ENCODE measurements at regions not wholly inside any gene's neighbourhood (a gene's known extent, or its start where the extent isn't known, plus 50 kb on each side); places are given as distances from the start of the nearest gene placed in this dataset.

- Histone ChIP-seq H3K23ac (ENCODE audit: low read length in 2 of 2) (no peak overlapping the region), H3K36me3 (ENCODE audit: control insufficient read depth in 1 of 2, insufficient read depth in 2 of 2, low read depth in 1 of 2, low read length in 2 of 2) (no peaks in the 10 kb centered on the region), H3K4me1 (ENCODE audit: control insufficient read depth, insufficient read depth, low read depth, low read length) (no peaks in the 10 kb centered on the region), H2BK15ac (ENCODE audit: low read depth, poor library complexity, severe bottlenecking) (no peak overlapping the region), H2AFZ (ENCODE audit: low read depth, low read length) (no peak overlapping the region), H3K79me1 (replicated peaks; ENCODE audit: low read length, poor library complexity, severe bottlenecking) (no peaks in the 10 kb centered on the region), H2BK5ac (ENCODE audit: low read depth, low read length, poor library complexity, severe bottlenecking) (no peak overlapping the region), H3K9me3 (ENCODE audit: control insufficient read depth, low read length) (peaks cover 3% of the 10 kb centered on the region), H3K9ac (ENCODE audit: low read length) (no peak overlapping the region), H3K4ac (ENCODE audit: low read depth in 1 of 2, low read length in 2 of 2) (no peak overlapping the region), H3K27ac (ENCODE audit: low read length, poor library complexity, severe bottlenecking) (no peak overlapping the region), H2BK120ac (ENCODE audit: low read depth, low read length) (no peak overlapping the region), H4K91ac (ENCODE audit: low read length) (no peak overlapping the region), H4K8ac (ENCODE audit: low read length) (no peak overlapping the region), H3K14ac (ENCODE audit: low read length in 2 of 2) (no peak overlapping the region), H3K4me3 (ENCODE audit: insufficient read depth in 1 of 2, low read depth in 1 of 2, low read length in 2 of 2) (no peak overlapping the region), H3K27me3 (ENCODE audit: control insufficient read depth in 1 of 2, insufficient read depth in 1 of 2, low read length in 2 of 2) (no peaks in the 10 kb centered on the region), H3K4me2 (ENCODE audit: low read length, poor library complexity, severe bottlenecking) (no peak overlapping the region), H3K18ac (ENCODE audit: low read depth in 1 of 2, low read length in 2 of 2) (no peak overlapping the region), H2AK5ac (ENCODE audit: low read length, severe bottlenecking) (no peak overlapping the region), H2BK12ac (ENCODE audit: low read length in 2 of 2) (no peak overlapping the region)
- WGBS: no CpG with 5 or more reads among the region's 1 CpG
- no peak for DNase-seq
Observed at GRCh38 chr3:82475306-82475705, 713.9 kb upstream of the GBE1 start.

- Histone ChIP-seq H3K36me3 (ENCODE audit: control insufficient read depth in 1 of 2, insufficient read depth in 2 of 2, low read depth in 1 of 2, low read length in 2 of 2) (no peaks in the 10 kb centered on the region), H3K23ac (ENCODE audit: low read length in 2 of 2) (no peak overlapping the region), H2BK15ac (ENCODE audit: low read depth, poor library complexity, severe bottlenecking) (no peak overlapping the region), H2AK5ac (ENCODE audit: low read length, severe bottlenecking) (no peak overlapping the region), H3K27ac (ENCODE audit: low read length, poor library complexity, severe bottlenecking) (no peak overlapping the region), H2BK120ac (ENCODE audit: low read depth, low read length) (no peak overlapping the region), H3K9ac (ENCODE audit: low read length) (no peak overlapping the region), H3K18ac (ENCODE audit: low read depth in 1 of 2, low read length in 2 of 2) (no peak overlapping the region), H2BK5ac (ENCODE audit: low read depth, low read length, poor library complexity, severe bottlenecking) (no peak overlapping the region), H3K27me3 (ENCODE audit: control insufficient read depth in 1 of 2, insufficient read depth in 1 of 2, low read length in 2 of 2) (no peaks in the 10 kb centered on the region), H3K4ac (ENCODE audit: low read depth in 1 of 2, low read length in 2 of 2) (no peak overlapping the region), H3K9me3 (ENCODE audit: control insufficient read depth, low read length) (peaks cover 3% of the 10 kb centered on the region), H3K4me3 (ENCODE audit: insufficient read depth in 1 of 2, low read depth in 1 of 2, low read length in 2 of 2) (no peak overlapping the region), H4K8ac (ENCODE audit: low read length) (no peak overlapping the region), H2BK12ac (ENCODE audit: low read length in 2 of 2) (no peak overlapping the region), H4K91ac (ENCODE audit: low read length) (no peak overlapping the region), H3K4me2 (ENCODE audit: low read length, poor library complexity, severe bottlenecking) (no peak overlapping the region), H3K4me1 (ENCODE audit: control insufficient read depth, insufficient read depth, low read depth, low read length) (no peaks in the 10 kb centered on the region), H3K14ac (ENCODE audit: low read length in 2 of 2) (no peak overlapping the region), H2AFZ (ENCODE audit: low read depth, low read length) (no peak overlapping the region), H3K79me1 (replicated peaks; ENCODE audit: low read length, poor library complexity, severe bottlenecking) (no peaks in the 10 kb centered on the region)
- DNase-seq: no peak
Observed at GRCh38 chr3:82474711-82475110, 713.3 kb upstream of the GBE1 start.

GRCh38 chr3:82473864-82474541 lies 712.6 kb upstream of the GBE1 start:
- Histone ChIP-seq H2BK15ac (ENCODE audit: low read depth, poor library complexity, severe bottlenecking) (no peak overlapping the region), H2BK5ac (ENCODE audit: low read depth, low read length, poor library complexity, severe bottlenecking) (no peak overlapping the region), H3K36me3 (ENCODE audit: control insufficient read depth in 1 of 2, insufficient read depth in 2 of 2, low read depth in 1 of 2, low read length in 2 of 2) (no peaks in the 10 kb centered on the region), H2AK5ac (ENCODE audit: low read length, severe bottlenecking) (no peak overlapping the region), H3K4me1 (ENCODE audit: control insufficient read depth, insufficient read depth, low read depth, low read length) (no peaks in the 10 kb centered on the region), H3K4ac (ENCODE audit: low read depth in 1 of 2, low read length in 2 of 2) (no peak overlapping the region), H3K14ac (ENCODE audit: low read length in 2 of 2) (no peak overlapping the region), H3K27ac (ENCODE audit: low read length, poor library complexity, severe bottlenecking) (no peak overlapping the region), H2BK120ac (ENCODE audit: low read depth, low read length) (no peak overlapping the region), H4K8ac (ENCODE audit: low read length) (no peak overlapping the region), H3K4me3 (ENCODE audit: insufficient read depth in 1 of 2, low read depth in 1 of 2, low read length in 2 of 2) (no peak overlapping the region), H4K91ac (ENCODE audit: low read length) (no peak overlapping the region), H2AFZ (ENCODE audit: low read depth, low read length) (no peak overlapping the region), H3K23ac (ENCODE audit: low read length in 2 of 2) (no peak overlapping the region), H3K27me3 (ENCODE audit: control insufficient read depth in 1 of 2, insufficient read depth in 1 of 2, low read length in 2 of 2) (no peaks in the 10 kb centered on the region), H3K79me1 (replicated peaks; ENCODE audit: low read length, poor library complexity, severe bottlenecking) (no peaks in the 10 kb centered on the region), H2BK12ac (ENCODE audit: low read length in 2 of 2) (no peak overlapping the region), H3K4me2 (ENCODE audit: low read length, poor library complexity, severe bottlenecking) (no peak overlapping the region), H3K9me3 (ENCODE audit: control insufficient read depth, low read length) (peaks cover 3% of the 10 kb centered on the region), H3K18ac (ENCODE audit: low read depth in 1 of 2, low read length in 2 of 2) (no peak overlapping the region), H3K9ac (ENCODE audit: low read length) (no peak overlapping the region)
- DNase-seq: no peak

GRCh38 chr3:82467051-82467450 lies 705.6 kb upstream of the GBE1 start:
- H3K14ac ChIP-seq (ENCODE audit: low read length in 2 of 2): no peak overlapping the region
- no peak overlapping the region for H3K4ac ChIP-seq (ENCODE audit: low read depth in 1 of 2, low read length in 2 of 2)
- no peak overlapping the region for H4K91ac ChIP-seq (ENCODE audit: low read length)
- no peak overlapping the region for H3K27ac ChIP-seq (ENCODE audit: low read length, poor library complexity, severe bottlenecking)
- no peaks in the 10 kb centered on the region for H3K9me3 ChIP-seq (ENCODE audit: control insufficient read depth, low read length)
- no peak overlapping the region for H3K23ac ChIP-seq (ENCODE audit: low read length in 2 of 2)
- H4K8ac ChIP-seq (ENCODE audit: low read length): no peak overlapping the region
- 80% methylated on average over 1 of the region's 1 CpG for WGBS
- H3K9ac ChIP-seq (ENCODE audit: low read length): no peak overlapping the region
- no peaks in the 10 kb centered on the region for H3K4me1 ChIP-seq (ENCODE audit: control insufficient read depth, insufficient read depth, low read depth, low read length)
- no peaks in the 10 kb centered on the region for H3K79me1 ChIP-seq (replicated peaks; ENCODE audit: low read length, poor library complexity, severe bottlenecking)
- H3K18ac ChIP-seq (ENCODE audit: low read depth in 1 of 2, low read length in 2 of 2): no peak overlapping the region
- no peak for DNase-seq
- H3K4me2 ChIP-seq (ENCODE audit: low read length, poor library complexity, severe bottlenecking): no peak overlapping the region
- H2AK5ac ChIP-seq (ENCODE audit: low read length, severe bottlenecking): no peak overlapping the region
- no peak overlapping the region for H2BK5ac ChIP-seq (ENCODE audit: low read depth, low read length, poor library complexity, severe bottlenecking)
- H2BK15ac ChIP-seq (ENCODE audit: low read depth, poor library complexity, severe bottlenecking): no peak overlapping the region
- H2AFZ ChIP-seq (ENCODE audit: low read depth, low read length): no peak overlapping the region
- H2BK120ac ChIP-seq (ENCODE audit: low read depth, low read length): no peak overlapping the region
- H3K27me3 ChIP-seq (ENCODE audit: control insufficient read depth in 1 of 2, insufficient read depth in 1 of 2, low read length in 2 of 2): no peaks in the 10 kb centered on the region
- H3K4me3 ChIP-seq (ENCODE audit: insufficient read depth in 1 of 2, low read depth in 1 of 2, low read length in 2 of 2): no peak overlapping the region
- no peak overlapping the region for H2BK12ac ChIP-seq (ENCODE audit: low read length in 2 of 2)
- H3K36me3 ChIP-seq (ENCODE audit: control insufficient read depth in 1 of 2, insufficient read depth in 2 of 2, low read depth in 1 of 2, low read length in 2 of 2): no peaks in the 10 kb centered on the region

Data from mesenchymal stem cell (in vitro differentiated cells and primary cell).